GM19043 (cell line): ENCODE measurements at regions not wholly inside any gene's neighbourhood (a gene's known extent, or its start where the extent isn't known, plus 50 kb on each side); places are given as distances from the start of the nearest gene placed in this dataset.

Source experiments
- ATAC-seq: cut with Tn5 transposase; IDR thresholded peaks from one replicate; pipeline ENCODE4 v1.9.1; 2021; ENCODE audit warnings: low read depth; ENCODE audit not compliant: unreplicated experiment

- no peak for ATAC-seq
These were observed 974.4 kb upstream of the GYPC start for GRCh38 chr2:125681576-125681975.

GRCh38 chr2:125681976-125682805, 973.8 kb upstream of the GYPC start:
- no peak for ATAC-seq

GRCh38 chr2:125684256-125684655, 971.7 kb upstream of the GYPC start:
- no peak for ATAC-seq

GRCh38 chr2:125684932-125685331, 971.0 kb upstream of the GYPC start:
- ATAC-seq: no peak

GRCh38 chr2:125696560-125696959, 959.4 kb upstream of the GYPC start:
- ATAC-seq: no peak

GRCh38 chr2:125698280-125698679, 957.7 kb upstream of the GYPC start:
- ATAC-seq: no peak

GRCh38 chr2:125701070-125701469, 954.9 kb upstream of the GYPC start:
- ATAC-seq: no peak

- no peak for ATAC-seq
These were observed 948.3 kb upstream of the GYPC start for GRCh38 chr2:125707611-125708010.

- ATAC-seq: no peak
These were observed 945.4 kb upstream of the GYPC start for GRCh38 chr2:125710561-125710960.

GRCh38 chr2:125711075-125711474, 944.9 kb upstream of the GYPC start:
- ATAC-seq: no peak

- ATAC-seq: no peak
These were observed 942.4 kb upstream of the GYPC start for GRCh38 chr2:125713533-125713932.

GRCh38 chr2:125721072-125721721, 934.8 kb upstream of the GYPC start:
- no peak for ATAC-seq

GRCh38 chr2:125730921-125731320, 925.0 kb upstream of the GYPC start:
- ATAC-seq: no peak

GRCh38 chr2:125736306-125736705, 919.7 kb upstream of the GYPC start:
- no peak for ATAC-seq

- no peak for ATAC-seq
These were observed 910.4 kb upstream of the GYPC start for GRCh38 chr2:125745514-125745913.

GRCh38 chr2:125746321-125747164, 909.4 kb upstream of the GYPC start:
- ATAC-seq: no peak

GRCh38 chr2:125747165-125747425, 908.9 kb upstream of the GYPC start:
- ATAC-seq: no peak

GRCh38 chr2:125756431-125756830, 899.5 kb upstream of the GYPC start:
- no peak for ATAC-seq

GRCh38 chr2:125796784-125797183, 859.2 kb upstream of the GYPC start:
- no peak for ATAC-seq

- ATAC-seq: no peak
These were observed 858.8 kb upstream of the GYPC start for GRCh38 chr2:125797192-125797591.

- ATAC-seq: no peak
These were observed 833.2 kb upstream of the GYPC start for GRCh38 chr2:125822746-125823145.
